Endothelial cell of umbilical vein (primary cell): ENCODE measurements at regions not wholly inside any gene's neighbourhood (a gene's known extent, or its start where the extent isn't known, plus 50 kb on each side); places are given as distances from the start of the nearest gene placed in this dataset.

Experiments used
- BruUV-seq: library from RNA; stranded (reverse); fragments of 400-500 nt; replicated peaks from 2 replicates; lab custom pipeline; 2021; lab: Mats Ljungman, UMichigan
- CTCF ChIA-PET: fragments of 300-600, 350-600 bp; sonication (Branson Sonifier 250); formaldehyde crosslinking; loops from one replicate; lab custom pipeline; 2021; ENCODE audit warnings: antibody characterized with exemption, inconsistent platforms; lab: Charles Lee
- POLR2A ChIA-PET: fragments of 300-600, 350-600 bp; sonication (Branson Sonifier 250); formaldehyde crosslinking; loops from one replicate; lab custom pipeline; 2021; ENCODE audit warnings: antibody characterized with exemption, inconsistent platforms; lab: Charles Lee
- DNase-seq: peaks from one replicate; pipeline ENCODE4 v3.0.0-alpha.2; 2011; ENCODE audit warnings: low read depth, low spot score
- FAIRE-seq: peaks from 2 replicates; lab custom pipeline; 2011; peaks lifted over from hg19 to GRCh38; lab: Jason Lieb, UNC
- H2AFZ ChIP-seq: 2 replicates; pipeline ENCODE4 v1.6.0; 2012; ENCODE audit warnings: low read depth, low read length, control low read depth, inconsistent platforms
- H3K27ac ChIP-seq: 2 replicates; pipeline ENCODE4 v1.5.1; 2011; ENCODE audit warnings: low read depth, mild to moderate bottlenecking, control low read depth, low read length, moderate library complexity; ENCODE audit not compliant: insufficient read depth
- H3K27me3 ChIP-seq, 2 experiments: 2 replicates each; pipeline versions ENCODE4 v1.6.0 to v1.6.1; 2011; ENCODE audit warnings: low read length in 2 of 2, mixed read lengths in 1 of 2; ENCODE audit not compliant: control insufficient read depth in 2 of 2, insufficient read depth in 2 of 2
- H3K36me3 ChIP-seq, 2 experiments: 2 replicates in 1 of 2; 3 replicates in 1 of 2; pipeline ENCODE4 v1.5.1; 2011; ENCODE audit warnings: low read length in 2 of 2, mild to moderate bottlenecking in 1 of 2, moderate library complexity in 1 of 2; ENCODE audit not compliant: control insufficient read depth in 2 of 2, insufficient read depth in 2 of 2; ENCODE audit errors: extremely low read depth in 1 of 2
- H3K4me1 ChIP-seq: 3 replicates; pipeline ENCODE4 v1.5.1; 2011; ENCODE audit warnings: mild to moderate bottlenecking, low read length; ENCODE audit not compliant: control insufficient read depth, insufficient read depth; ENCODE audit errors: extremely low read depth
- H3K4me2 ChIP-seq: 2 replicates; pipeline ENCODE4 v1.6.1; 2011; ENCODE audit warnings: low read length, control low read depth, mixed read lengths; ENCODE audit not compliant: insufficient read depth
- H3K4me3 ChIP-seq, 3 experiments: fragments of 200-600 bp in 1 of 3; sonication (generic), shearing (Covaris generic) in 1 of 3; replicated peaks in 1 of 3; 2 replicates each; pipeline ENCODE4 v1.5.1; 2011 to 2016; ENCODE audit warnings: control low read depth in 3 of 3, low read length in 3 of 3, mild to moderate bottlenecking in 2 of 3, inconsistent platforms in 1 of 3, low read depth in 1 of 3, moderate library complexity in 1 of 3; ENCODE audit not compliant: insufficient read depth in 1 of 3
- H3K79me2 ChIP-seq: 2 replicates; pipeline ENCODE4 v1.6.0; 2012; ENCODE audit warnings: low read length, inconsistent platforms; ENCODE audit not compliant: control insufficient read depth, insufficient read depth
- H3K9ac ChIP-seq: replicated peaks from 2 replicates; pipeline ENCODE3; 2011; ENCODE audit warnings: low read length, control low read depth; ENCODE audit not compliant: insufficient read depth; ENCODE audit errors: extremely low read depth
- H3K9me1 ChIP-seq: replicated peaks from 3 replicates; pipeline ENCODE4 v1.6.0; 2011; ENCODE audit warnings: mild to moderate bottlenecking, low read length; ENCODE audit not compliant: control insufficient read depth, insufficient read depth; ENCODE audit errors: extremely low read depth
- H3K9me3 ChIP-seq: replicated peaks from 2 replicates; pipeline ENCODE4 v1.5.1; 2012; ENCODE audit warnings: low read length, inconsistent platforms; ENCODE audit not compliant: control insufficient read depth, insufficient read depth
- H4K20me1 ChIP-seq: replicated peaks from 2 replicates; pipeline ENCODE3; 2011; ENCODE audit warnings: mild to moderate bottlenecking, low read length; ENCODE audit not compliant: control insufficient read depth, insufficient read depth; ENCODE audit errors: extremely low read depth
- CTCF ChIP-seq, 2 donors: IDR thresholded peaks; 1 replicate in 1 of 2; 2 replicates in 1 of 2; pipeline ENCODE4 v1.5.1; 2011; ENCODE audit warnings: low read length in 2 of 2, mild to moderate bottlenecking in 2 of 2, moderate library complexity in 2 of 2, control low read depth in 1 of 2, inconsistent platforms in 1 of 2, low read depth in 1 of 2; ENCODE audit not compliant: insufficient read depth in 1 of 2; ENCODE audit errors: extremely low read depth in 1 of 2
- EZH2 ChIP-seq: IDR thresholded peaks from 2 replicates; pipeline ENCODE4 v1.6.1; 2012; ENCODE audit warnings: borderline replicate concordance, low read depth, mild to moderate bottlenecking, moderate library complexity, low read length, inconsistent platforms; ENCODE audit not compliant: severe bottlenecking
- FOS ChIP-seq: IDR thresholded peaks from 2 replicates; pipeline ENCODE4 v1.6.1; 2011; ENCODE audit warnings: mild to moderate bottlenecking, low read length, moderate library complexity, borderline replicate concordance; ENCODE audit not compliant: insufficient read depth
- GATA2 ChIP-seq: IDR thresholded peaks from 2 replicates; pipeline ENCODE4 v1.7.0; 2011; ENCODE audit warnings: low read depth, mild to moderate bottlenecking, moderate library complexity, mixed read lengths, low read length; ENCODE audit not compliant: insufficient read length, insufficient read depth
- JUN ChIP-seq: IDR thresholded peaks from 2 replicates; pipeline ENCODE4 v1.6.1; 2011; ENCODE audit warnings: borderline replicate concordance, low read depth; ENCODE audit not compliant: insufficient read length, insufficient read depth
- MYC ChIP-seq: IDR thresholded peaks from one replicate; pipeline ENCODE4 v1.6.1; 2011; ENCODE audit warnings: mild to moderate bottlenecking, low read depth, low read length
- POLR2A ChIP-seq: IDR thresholded peaks from 2 replicates; pipeline ENCODE4 v1.6.1; 2012; ENCODE audit warnings: low read depth, mild to moderate bottlenecking, control low read depth, low read length
- POLR2AphosphoS5 ChIP-seq: IDR thresholded peaks from 2 replicates; pipeline ENCODE4 v1.6.1; 2012; ENCODE audit warnings: low read depth, mild to moderate bottlenecking, control low read depth, low read length, moderate library complexity; ENCODE audit not compliant: insufficient read depth
- dilution Hi-C: fragments of 300-500 bp; cut with MboI; formaldehyde crosslinking; loops from one replicate; pipeline ENCODE4 v1.15.0; 2019; ENCODE audit warnings: low sequenced_read_pairs; ENCODE audit not compliant: extremely low pct_ligation_motif_present
- intact Hi-C: fragments of 100-400 bp; cut with micrococcal nuclease; formaldehyde crosslinking; loops from one replicate; pipeline ENCODE4 v1.10.0; 2022
- TF ChIP-seq, protein P1 (sequence below): IDR thresholded peaks from 2 replicates; pipeline ENCODE4 v1.6.1; 2011; ENCODE audit not compliant: insufficient read depth, insufficient read length

GRCh38 chr21:38092051-38092450, 164.7 kb upstream of the KCNJ15 start:
- no peaks in the 10 kb centered on the region for H3K9me1 ChIP-seq
- TF ChIP-seq FOS: no peak
- no peaks in the 10 kb centered on the region for H3K27me3 ChIP-seq
- H3K9ac ChIP-seq: no peak overlapping the region
- no peak overlapping the region for H3K27ac ChIP-seq
- no peak for FAIRE-seq
- CTCF ChIA-PET: no interaction called here
- no peak overlapping the region for H2AFZ ChIP-seq
- POLR2A ChIA-PET: no interaction called here
- H3K4me2 ChIP-seq: no peak overlapping the region
- no peaks in the 10 kb centered on the region for H3K9me3 ChIP-seq
- no TSS peak for BruUV-seq
- intact Hi-C loops: no loop called here
- H3K4me1 ChIP-seq: no peaks in the 10 kb centered on the region
- DNase-seq: no peak
- no peaks in the 10 kb centered on the region for H3K36me3 ChIP-seq
- H4K20me1 ChIP-seq: no peaks in the 10 kb centered on the region
- H3K79me2 ChIP-seq: no peaks in the 10 kb centered on the region
- H3K4me3 ChIP-seq: no peak overlapping the region
- dilution Hi-C loops: no loop called here

GRCh38 chr21:38095220-38095619, 161.6 kb upstream of the KCNJ15 start:
- no peak for FAIRE-seq
- dilution Hi-C loops (no loop called here), intact Hi-C loops (no loop called here)
- Histone ChIP-seq H3K9ac (no peak overlapping the region), H3K27me3 (peaks cover 0 to 2% of the 10 kb centered on the region in 2 experiments), H3K9me1 (no peaks in the 10 kb centered on the region), H4K20me1 (no peaks in the 10 kb centered on the region), H3K4me2 (no peak overlapping the region), H3K27ac (no peak overlapping the region), H3K79me2 (no peaks in the 10 kb centered on the region), H3K9me3 (no peaks in the 10 kb centered on the region), H3K36me3 (no peaks in the 10 kb centered on the region), H2AFZ (no peak overlapping the region), H3K4me3 (no peak overlapping the region), H3K4me1 (no peaks in the 10 kb centered on the region)
- DNase-seq: no peak
- TF ChIP-seq POLR2A: no peak
- TF ChIP-seq, protein P1, sequence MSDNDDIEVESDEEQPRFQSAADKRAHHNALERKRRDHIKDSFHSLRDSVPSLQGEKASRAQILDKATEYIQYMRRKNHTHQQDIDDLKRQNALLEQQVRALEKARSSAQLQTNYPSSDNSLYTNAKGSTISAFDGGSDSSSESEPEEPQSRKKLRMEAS: no peak
- no peak for TF ChIP-seq POLR2AphosphoS5
- no peak for TF ChIP-seq EZH2
- no peak for TF ChIP-seq GATA2
- no peak for TF ChIP-seq MYC
- no peak for TF ChIP-seq FOS
- no peak for TF ChIP-seq CTCF (IDR thresholded peaks at IDR 0.05; ENCODE audit: extremely low read depth in 1 of 2, insufficient read depth in 1 of 2, low read depth in 1 of 2, low read length in 2 of 2)
- TF ChIP-seq JUN: no peak
- BruUV-seq: no TSS peak
- ChIA-PET CTCF (interaction anchor here (1.0 to 1.3 kb wide), 3 partner anchors 15 to 32 kb away, joined by 3 to 5 read pairs (median 5); no protein-coding TSS in a partner anchor), POLR2A (no interaction called here)
